Body of pancreas (tissue), 4 donors: ENCODE measurements at regions not wholly inside any gene's neighbourhood (a gene's known extent, or its start where the extent isn't known, plus 50 kb on each side); places are given as distances from the start of the nearest gene placed in this dataset.

Source experiments
- ATAC-seq: fragments of 150-250 bp; one replicate; pipeline ENCODE4 v1.9.1; 2016
- DNase-seq, 4 donors: peaks; one replicate each; pipeline ENCODE4 v3.0.0-alpha.2; 2019
- H3K27ac ChIP-seq, 4 donors: fragments of 200-600 bp; sonication (generic); 1 replicate in 3 of 4; 2 replicates in 1 of 4; pipeline versions ENCODE4 v1.5.1 to v1.6.1; 2016 to 2019; ENCODE audit warnings: mild to moderate bottlenecking in 1 of 4, mixed read lengths in 1 of 4, moderate library complexity in 1 of 4
- H3K27me3 ChIP-seq, 2 donors: fragments of 200-600 bp; sonication (generic); one replicate each; pipeline ENCODE4 v1.6.0; 2016; ENCODE audit warnings: mild to moderate bottlenecking in 1 of 2
- H3K36me3 ChIP-seq, 2 donors: fragments of 200-600 bp; sonication (generic); replicated peaks in 1 of 2; 2 replicates each; pipeline ENCODE4 v1.5.1; 2016; ENCODE audit warnings: low read depth in 2 of 2; ENCODE audit not compliant: insufficient read depth in 1 of 2
- H3K4me1 ChIP-seq: fragments of 200-600 bp; sonication (generic); one replicate; pipeline ENCODE4 v1.6.0; 2016
- H3K4me3 ChIP-seq, 2 donors: fragments of 200-600 bp; sonication (generic); 1 replicate in 1 of 2; 2 replicates in 1 of 2; pipeline ENCODE4 v1.5.1; 2016 to 2019
- H3K9me3 ChIP-seq, 3 donors: fragments of 200-600 bp; sonication (generic); 1 replicate in 2 of 3; 2 replicates in 1 of 3; pipeline ENCODE4 v1.5.1; 2016
- CTCF ChIP-seq, 7 experiments: fragments of 450-650 bp in 4 of 7; fragments of 200-600 bp in 3 of 7; sonication (generic) in 3 of 7; IDR thresholded peaks; one replicate each; pipeline ENCODE4 v1.5.1; 2016 to 2019; ENCODE audit warnings: antibody characterized with exemption in 7 of 7
- POLR2A ChIP-seq, 3 donors: fragments of 450-650 bp; IDR thresholded peaks; one replicate each; pipeline ENCODE4 v1.6.1; 2016; ENCODE audit warnings: antibody characterized with exemption in 3 of 3, mild to moderate bottlenecking in 2 of 3
- WGBS, 2 donors: methylation state at CpG; one replicate each; pipeline ENCODE4 v1.1.5; 2017; 5-methylcytosine and 5-hydroxymethylcytosine counted together
- intact Hi-C: fragments of 100-400 bp; cut with DNase I; formaldehyde crosslinking; loops from one replicate; pipeline ENCODE4 v1.15.1; 2023

GRCh38 chrX:20438871-20439526 is 172.3 kb upstream of the RPS6KA3 start:
- H3K4me3 ChIP-seq: no peak overlapping the region
- WGBS, 2 donors: 78 to 91% methylated on average over 9 of the region's 9 CpGs
- no peak for DNase-seq
- H3K4me1 ChIP-seq: no peaks in the 10 kb centered on the region
- H3K27me3 ChIP-seq: no peaks in the 10 kb centered on the region
- no peaks in the 10 kb centered on the region for H3K9me3 ChIP-seq
- intact Hi-C loops: no loop called here
- H3K36me3 ChIP-seq: no peaks in the 10 kb centered on the region
- ATAC-seq: no peak
- TF ChIP-seq POLR2A (IDR thresholded peaks at IDR 0.05) (no peak), CTCF (IDR thresholded peaks at IDR 0.05) (no peak)
- H3K27ac ChIP-seq: no peak overlapping the region

GRCh38 chrX:20437683-20438082 is 171.0 kb upstream of the RPS6KA3 start:
- DNase-seq (no peak), ATAC-seq (no peak)
- Histone ChIP-seq H3K4me3 (no peak overlapping the region), H3K27me3 (no peaks in the 10 kb centered on the region), H3K27ac (no peak overlapping the region), H3K4me1 (no peaks in the 10 kb centered on the region), H3K9me3 (no peaks in the 10 kb centered on the region), H3K36me3 (no peaks in the 10 kb centered on the region)
- TF ChIP-seq CTCF (IDR thresholded peaks at IDR 0.05) (no peak), POLR2A (IDR thresholded peaks at IDR 0.05) (no peak)
- intact Hi-C loops: no loop called here
- 47 to 86% methylated on average over 1 of the region's 1 CpG for WGBS, 2 donors

DNA sequence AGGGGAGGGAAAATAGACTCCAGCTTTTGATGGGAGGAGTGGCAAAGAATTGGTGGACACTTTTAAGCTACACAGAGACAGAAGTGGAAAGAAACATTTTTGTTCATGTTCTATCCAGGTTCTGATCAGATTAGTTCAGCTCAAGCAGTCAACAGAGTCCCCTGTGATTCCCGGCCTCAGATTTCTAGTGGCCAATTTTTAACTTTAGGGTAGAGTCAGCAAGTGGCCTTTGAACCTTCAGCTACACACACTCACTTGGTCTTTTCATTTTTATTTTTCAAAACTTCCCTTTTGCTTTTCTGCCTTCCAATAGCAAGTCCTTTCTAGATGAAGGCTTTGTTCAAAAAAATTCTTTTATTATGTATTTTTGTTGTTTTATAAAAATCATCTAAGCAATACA is 169.2 kb upstream of the RPS6KA3 start:
- Histone ChIP-seq H3K36me3 (no peaks in the 10 kb centered on the region), H3K4me1 (no peaks in the 10 kb centered on the region), H3K27ac (no peak overlapping the region), H3K9me3 (no peaks in the 10 kb centered on the region), H3K4me3 (no peak overlapping the region), H3K27me3 (no peaks in the 10 kb centered on the region)
- DNase-seq: no peak
- intact Hi-C loops: no loop called here
- 42 to 44% methylated on average over 1 of the region's 1 CpG for WGBS, 2 donors
- no peak for ATAC-seq
- TF ChIP-seq POLR2A (IDR thresholded peaks at IDR 0.05): no peak
- no peak for TF ChIP-seq CTCF (IDR thresholded peaks at IDR 0.05)

- Histone ChIP-seq H3K27ac (no peak overlapping the region), H3K27me3 (no peaks in the 10 kb centered on the region), H3K36me3 (no peaks in the 10 kb centered on the region), H3K4me1 (no peaks in the 10 kb centered on the region), H3K9me3 (no peaks in the 10 kb centered on the region), H3K4me3 (no peak overlapping the region)
- TF ChIP-seq CTCF (IDR thresholded peaks at IDR 0.05): no peak
- no peak for TF ChIP-seq POLR2A (IDR thresholded peaks at IDR 0.05)
- intact Hi-C loops: no loop called here
- 60 to 88% methylated on average over 1 to 3 of the region's 3 CpGs for WGBS, 2 donors
- DNase-seq: no peak
- no peak for ATAC-seq
Observed at GRCh38 chrX:20434986-20435385, 168.3 kb upstream of the RPS6KA3 start.

GRCh38 chrX:20433388-20433775 is 166.7 kb upstream of the RPS6KA3 start:
- ATAC-seq (no peak), DNase-seq (no peak)
- H3K9me3 ChIP-seq: no peaks in the 10 kb centered on the region
- intact Hi-C loops: no loop called here
- no peak overlapping the region for H3K4me3 ChIP-seq
- TF ChIP-seq POLR2A (IDR thresholded peaks at IDR 0.05) (no peak), CTCF (IDR thresholded peaks at IDR 0.05) (no peak)
- no peaks in the 10 kb centered on the region for H3K36me3 ChIP-seq
- no peak overlapping the region for H3K27ac ChIP-seq
- no peaks in the 10 kb centered on the region for H3K27me3 ChIP-seq
- 100% methylated on average over 1 of the region's 1 CpG; no CpG with 5 or more reads in 1 of the 2 donors for WGBS, 2 donors
- H3K4me1 ChIP-seq: no peaks in the 10 kb centered on the region
